OCI-LY7 (cell line): ENCODE measurements at regions not wholly inside any gene's neighbourhood (a gene's known extent, or its start where the extent isn't known, plus 50 kb on each side); places are given as distances from the start of the nearest gene placed in this dataset.

ENCODE experiments used
- CTCF ChIP-seq: fragments of 200-600 bp; sonication (generic); conservative IDR thresholded peaks from 2 replicates; pipeline ENCODE4 v1.5.1; 2014; ENCODE audit warnings: mild to moderate bottlenecking, antibody characterized with exemption, low read length, moderate library complexity, mixed read lengths
- EZH2phosphoT487 ChIP-seq: fragments of 200-600 bp; sonication (generic); IDR thresholded peaks from 2 replicates; pipeline ENCODE4 v1.6.1; 2018; ENCODE audit warnings: low read depth, borderline replicate concordance, mild to moderate bottlenecking, mixed run types, antibody characterized with exemption, low read length, moderate library complexity, mixed read lengths

DNA sequence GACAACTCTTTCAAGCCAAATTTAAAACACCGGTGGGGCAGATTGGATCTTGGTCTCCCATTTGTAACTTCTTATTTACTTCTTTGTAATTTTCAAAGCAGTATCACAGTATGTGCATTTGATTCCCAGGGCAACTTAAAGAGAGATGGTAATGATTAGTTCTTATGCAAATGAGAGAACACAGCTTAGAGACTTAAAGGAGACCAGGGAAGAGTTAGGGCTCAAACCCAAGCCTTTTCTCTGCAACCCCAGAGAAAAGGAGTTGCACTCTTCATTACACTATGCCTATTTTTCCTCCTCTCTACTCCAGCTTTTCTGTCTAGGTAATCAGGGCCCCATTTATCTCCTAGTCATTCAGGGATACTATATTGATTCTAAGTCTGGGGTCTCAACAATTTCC, 237.8 kb upstream of the NMUR2 start:
- TF ChIP-seq CTCF (no peak), EZH2phosphoT487 (no peak)
